H1 (cell line): ENCODE measurements at regions not wholly inside any gene's neighbourhood (a gene's known extent, or its start where the extent isn't known, plus 50 kb on each side); places are given as distances from the start of the nearest gene placed in this dataset.

Experiments
- CTCF ChIP-seq, 3 experiments: IDR thresholded peaks; 1 replicate in 2 of 3; 2 replicates in 1 of 3; pipeline versions ENCODE4 v1.5.1 to v1.6.1; 2011; ENCODE audit warnings: low read length in 3 of 3, mild to moderate bottlenecking in 3 of 3, inconsistent platforms in 2 of 3, low read depth in 1 of 3, moderate library complexity in 1 of 3; ENCODE audit not compliant: insufficient read depth in 1 of 3; ENCODE audit errors: control extremely low read depth in 1 of 3
- EP300 ChIP-seq, 2 experiments: IDR thresholded peaks; 1 replicate in 1 of 2; 2 replicates in 1 of 2; pipeline ENCODE4 v1.6.1; 2011 to 2012; ENCODE audit warnings: low read depth in 2 of 2, low read length in 2 of 2, mild to moderate bottlenecking in 2 of 2, borderline replicate concordance in 1 of 2, inconsistent platforms in 1 of 2, moderate library complexity in 1 of 2
- SIRT6 ChIP-seq: IDR thresholded peaks from one replicate; pipeline ENCODE4 v1.7.1; 2012; ENCODE audit warnings: low read length, inconsistent platforms
- TAF1 ChIP-seq: IDR thresholded peaks from 2 replicates; pipeline ENCODE4 v1.6.1; 2011; ENCODE audit warnings: mild to moderate bottlenecking, low read depth, low read length
- TF ChIP-seq, protein P1 (sequence below): IDR thresholded peaks from 2 replicates; pipeline ENCODE4 v1.6.1; 2011; ENCODE audit warnings: low read depth, mild to moderate bottlenecking, low read length; ENCODE audit not compliant: insufficient read depth

DNA sequence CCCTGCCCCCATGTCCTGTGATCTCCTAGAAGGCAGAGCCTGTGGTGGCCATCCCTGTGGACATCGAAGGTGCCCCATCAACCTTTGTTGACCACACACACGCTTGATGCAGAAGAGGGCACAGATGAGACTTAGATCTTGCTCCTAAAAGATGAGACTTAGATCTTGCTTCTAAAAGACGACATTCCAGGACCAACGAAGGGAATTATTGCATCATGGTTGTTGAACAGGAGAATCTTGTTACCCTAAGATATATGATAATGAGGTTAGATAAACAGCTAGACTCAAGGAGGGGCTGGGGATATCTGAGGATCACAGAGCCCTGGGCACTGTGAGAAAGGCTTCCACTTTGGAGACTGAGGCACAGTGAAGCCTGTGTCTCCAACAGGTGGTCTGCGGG, 91.1 kb upstream of the WSCD2 start:
- TF ChIP-seq CTCF (IDR thresholded peaks at IDR 0.05; ENCODE audit: control extremely low read depth in 1 of 3, insufficient read depth in 1 of 3, low read depth in 1 of 3, low read length in 3 of 3), result no peak
- no peak for TF ChIP-seq TAF1
- TF ChIP-seq EP300 (IDR thresholded peaks at IDR 0.05; ENCODE audit: borderline replicate concordance in 1 of 2, low read depth in 2 of 2, low read length in 2 of 2), result no peak
- TF ChIP-seq, protein P1, sequence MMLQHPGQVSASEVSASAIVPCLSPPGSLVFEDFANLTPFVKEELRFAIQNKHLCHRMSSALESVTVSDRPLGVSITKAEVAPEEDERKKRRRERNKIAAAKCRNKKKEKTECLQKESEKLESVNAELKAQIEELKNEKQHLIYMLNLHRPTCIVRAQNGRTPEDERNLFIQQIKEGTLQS, result no peak
- no peak for TF ChIP-seq SIRT6
